Adrenal gland (tissue), 9 donors: ENCODE measurements at regions not wholly inside any gene's neighbourhood (a gene's known extent, or its start where the extent isn't known, plus 50 kb on each side); places are given as distances from the start of the nearest gene placed in this dataset.

Experiments
- DNase-seq, 7 donors: peaks; one replicate each; pipeline ENCODE4 v3.0.0-alpha.2; 2019 to 2020
- H3K27ac ChIP-seq, 5 donors: fragments of 200-600 bp; sonication (generic) in 4 of 5; 1 replicate in 3 of 5; 2 replicates in 2 of 5; pipeline versions ENCODE4 v1.5.1 to v1.8.0; 2016 to 2020; ENCODE audit warnings: mild to moderate bottlenecking in 1 of 5
- H3K27me3 ChIP-seq: fragments of 200-600 bp; 2 replicates; pipeline ENCODE4 v1.8.0; 2021
- H3K36me3 ChIP-seq, 2 donors: fragments of 200-600 bp; replicated peaks in 1 of 2; 1 replicate in 1 of 2; 2 replicates in 1 of 2; pipeline versions ENCODE4 v1.5.1 to v1.8.0; 2018 to 2022
- H3K4me1 ChIP-seq, 2 donors: fragments of 200-600 bp; replicated peaks in 1 of 2; 1 replicate in 1 of 2; 2 replicates in 1 of 2; pipeline versions ENCODE4 v1.5.1 to v1.8.0; 2018 to 2021
- H3K4me3 ChIP-seq, 4 donors: fragments of 200-600 bp; sonication (generic) in 3 of 4; one replicate each; pipeline ENCODE4 v1.5.1; 2016 to 2018
- H3K9me3 ChIP-seq, 3 donors: fragments of 200-600 bp; sonication (generic) in 1 of 3; replicated peaks in 1 of 3; 1 replicate in 2 of 3; 2 replicates in 1 of 3; pipeline versions ENCODE4 v1.5.1 to v1.8.0; 2016 to 2021
- CTCF ChIP-seq, 6 experiments: fragments of 450-650 bp in 4 of 6; fragments of 200-600 bp in 2 of 6; sonication (generic) in 1 of 6; IDR thresholded peaks; 1 replicate in 5 of 6; 2 replicates in 1 of 6; pipeline versions ENCODE4 v1.5.1 to v1.8.0; 2016 to 2021; ENCODE audit warnings: antibody characterized with exemption in 6 of 6, mild to moderate bottlenecking in 2 of 6, moderate library complexity in 1 of 6
- POLR2A ChIP-seq, 2 donors: fragments of 450-650 bp; IDR thresholded peaks; one replicate each; pipeline ENCODE4 v1.6.1; 2017; ENCODE audit warnings: antibody characterized with exemption in 2 of 2, mild to moderate bottlenecking in 2 of 2, moderate library complexity in 1 of 2
- WGBS, 4 donors: extraction: QIAGEN DNeasy Blood & Tissue Kit in 2 of 4; methylation state at CpG; one replicate each; pipeline versions ENCODE4 v1.1.5 to v1.1.7; 2013 to 2017; 5-methylcytosine and 5-hydroxymethylcytosine counted together
- intact Hi-C, 2 donors: fragments of 100-400 bp; cut with DNase I; formaldehyde crosslinking; loops; one replicate each; pipeline versions ENCODE4 v1.14.1 to v1.15.0; 2022 to 2023
- donor health status: healthy with polysubstance abuse.
- donor health status: Bipolar disorder and iron deficiency.
- donor health status: DM: yes; HTN: yes; CAD: no.
- donor health status: DM: no; HTN: no; CAD: no.
- donor health status: DM: no; HTN: no; CAD: no.

GRCh38 chr15:39283531-39283930 is 297.3 kb upstream of the THBS1 start:
- no peak overlapping the region for H3K4me3 ChIP-seq
- no peaks in the 10 kb centered on the region for H3K4me1 ChIP-seq
- no peaks in the 10 kb centered on the region for H3K36me3 ChIP-seq
- no peak for DNase-seq
- TF ChIP-seq POLR2A (IDR thresholded peaks at IDR 0.05): no peak
- TF ChIP-seq CTCF (IDR thresholded peaks at IDR 0.05): no peak
- H3K27me3 ChIP-seq: peaks cover 3% of the 10 kb centered on the region
- H3K27ac ChIP-seq: no peak overlapping the region
- no peaks in the 10 kb centered on the region for H3K9me3 ChIP-seq
- intact Hi-C loops: no loop called here

DNA sequence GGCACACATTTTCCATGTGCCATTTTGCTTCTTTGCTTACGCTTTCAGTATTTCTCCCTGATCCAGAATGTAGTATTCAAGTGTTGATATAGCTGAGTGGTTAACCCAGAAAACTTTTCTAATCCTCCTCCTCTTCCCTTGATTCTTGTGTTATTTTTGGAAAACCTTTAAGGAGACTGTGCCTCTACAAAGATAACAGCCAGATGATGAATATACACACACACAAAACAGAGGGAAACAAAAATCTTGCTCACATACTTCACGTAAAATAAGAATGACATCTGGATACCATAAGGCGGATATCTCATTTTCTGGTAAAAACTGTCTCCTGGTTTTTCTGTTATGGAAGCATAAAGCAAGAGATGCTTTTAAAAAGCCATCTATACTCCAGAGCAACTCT is 295.8 kb upstream of the THBS1 start:
- H3K4me3 ChIP-seq: no peak overlapping the region
- 66 to 79% (median 74%) methylated on average over 3 of the region's 3 CpGs for WGBS, 4 donors
- H3K27me3 ChIP-seq: peaks cover 3% of the 10 kb centered on the region
- H3K36me3 ChIP-seq: no peaks in the 10 kb centered on the region
- no peaks in the 10 kb centered on the region for H3K9me3 ChIP-seq
- intact Hi-C loops: no loop called here
- TF ChIP-seq CTCF (IDR thresholded peaks at IDR 0.05): no peak
- no peak for TF ChIP-seq POLR2A (IDR thresholded peaks at IDR 0.05)
- no peaks in the 10 kb centered on the region for H3K4me1 ChIP-seq
- DNase-seq: no peak
- H3K27ac ChIP-seq: no peak overlapping the region

DNA sequence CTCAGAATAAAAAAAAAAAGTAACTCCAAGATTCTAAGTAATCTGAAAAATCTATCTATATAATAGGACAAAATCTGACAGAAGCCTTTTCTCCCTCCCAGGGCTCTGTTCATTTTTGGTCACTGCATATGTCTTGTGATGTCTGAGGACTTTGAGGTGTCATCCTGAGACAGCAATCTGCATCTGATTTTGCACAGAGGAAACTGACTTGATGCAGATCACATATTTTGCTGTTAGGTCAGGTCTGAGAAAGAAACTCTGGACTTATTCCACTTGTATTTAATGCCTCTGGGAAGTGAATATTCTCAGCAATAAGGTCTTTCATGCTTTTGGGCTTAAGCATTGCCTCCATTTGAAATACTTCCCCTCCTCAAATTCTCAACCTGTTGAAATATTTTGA is 295.2 kb upstream of the THBS1 start:
- no peak for TF ChIP-seq CTCF (IDR thresholded peaks at IDR 0.05)
- TF ChIP-seq POLR2A (IDR thresholded peaks at IDR 0.05): no peak
- DNase-seq: no peak
- intact Hi-C loops: no loop called here
- Histone ChIP-seq H3K36me3 (no peaks in the 10 kb centered on the region), H3K4me1 (no peaks in the 10 kb centered on the region), H3K4me3 (no peak overlapping the region), H3K27me3 (peaks cover 3% of the 10 kb centered on the region), H3K9me3 (no peaks in the 10 kb centered on the region), H3K27ac (no peak overlapping the region)

- whole genome bisulfite sequencing, 4 donors: 15 to 29% (median 20%) methylated on average over 2 of the region's 2 CpGs
- H3K27ac ChIP-seq: no peak overlapping the region
- H3K27me3 ChIP-seq: peaks cover 3% of the 10 kb centered on the region
- intact Hi-C loops: no loop called here
- no peak for DNase-seq
- H3K4me3 ChIP-seq: no peak overlapping the region
- H3K9me3 ChIP-seq: no peaks in the 10 kb centered on the region
- no peaks in the 10 kb centered on the region for H3K4me1 ChIP-seq
- H3K36me3 ChIP-seq: no peaks in the 10 kb centered on the region
- TF ChIP-seq POLR2A (IDR thresholded peaks at IDR 0.05) (no peak), CTCF (IDR thresholded peaks at IDR 0.05) (no peak)
These were observed 294.2 kb upstream of the THBS1 start for GRCh38 chr15:39286706-39287105.
